CD4-positive, alpha-beta T cell (primary cell): ENCODE measurements at regions not wholly inside any gene's neighbourhood (a gene's known extent, or its start where the extent isn't known, plus 50 kb on each side); places are given as distances from the start of the nearest gene placed in this dataset.

Experiments
- ATAC-seq: fragments of 200-7000 bp; cut with Tn5 transposase; one replicate; pipeline ENCODE4 v1.10.0; 2022; ENCODE audit warnings: mild to moderate bottlenecking; ENCODE audit not compliant: poor library complexity
- CTCF ChIA-PET: fragments of 350-600 bp; sonication (Branson Sonifier 250); formaldehyde crosslinking; loops from one replicate; lab custom pipeline; 2021; ENCODE audit warnings: antibody characterized with exemption, inconsistent platforms; lab: Charles Lee
- POLR2A ChIA-PET: fragments of 350-600 bp; sonication (Branson Sonifier 250); formaldehyde crosslinking; loops from one replicate; lab custom pipeline; 2021; ENCODE audit warnings: antibody characterized with exemption, inconsistent platforms; lab: Charles Lee
- DNase-seq, 14 experiments: peaks; one replicate each; pipeline ENCODE4 v3.0.0-alpha.2; 2013 to 2020; ENCODE audit warnings: mixed read lengths in 2 of 14
- H3K27ac ChIP-seq, 2 donors: one replicate each; pipeline versions ENCODE4 v1.5.1 to v1.7.0; 2013; ENCODE audit warnings: low read length in 2 of 2, low read depth in 1 of 2, mild to moderate bottlenecking in 1 of 2
- H3K27me3 ChIP-seq, 2 experiments: 1 replicate in 1 of 2; 2 replicates in 1 of 2; pipeline versions ENCODE4 v1.6.1 to v1.7.0; 2013; ENCODE audit warnings: low read length in 2 of 2, control low read depth in 1 of 2, mild to moderate bottlenecking in 1 of 2, moderate library complexity in 1 of 2; ENCODE audit not compliant: insufficient read depth in 2 of 2, control insufficient read depth in 1 of 2
- H3K36me3 ChIP-seq: one replicate; pipeline ENCODE4 v1.6.1; 2013; ENCODE audit warnings: low read length, control low read depth; ENCODE audit not compliant: insufficient read depth
- H3K4me1 ChIP-seq: one replicate; pipeline ENCODE4 v1.6.1; 2013; ENCODE audit warnings: low read length, control low read depth; ENCODE audit not compliant: insufficient read depth
- H3K4me3 ChIP-seq: one replicate; pipeline ENCODE4 v1.5.1; 2013; ENCODE audit warnings: mild to moderate bottlenecking, low read length, moderate library complexity
- H3K9me3 ChIP-seq, 2 experiments: 1 replicate in 1 of 2; 2 replicates in 1 of 2; pipeline versions ENCODE4 v1.6.1 to v1.7.0; 2013; ENCODE audit warnings: low read length in 2 of 2, mild to moderate bottlenecking in 2 of 2, control low read depth in 1 of 2, moderate library complexity in 1 of 2; ENCODE audit not compliant: control insufficient read depth in 1 of 2, insufficient read depth in 1 of 2
- H3K27ac Mint-ChIP-seq: one replicate; pipeline ENCODE4 v1.8.0; 2020; ENCODE audit warnings: mixed read lengths
- H3K27me3 Mint-ChIP-seq: one replicate; pipeline ENCODE4 v1.8.0; 2021; ENCODE audit warnings: mixed read lengths
- H3K36me3 Mint-ChIP-seq: one replicate; pipeline ENCODE4 v1.8.0; 2021; ENCODE audit warnings: low read depth, mixed read lengths
- H3K4me1 Mint-ChIP-seq: one replicate; pipeline ENCODE4 v1.8.0; 2021; ENCODE audit warnings: low read depth, mixed read lengths
- H3K4me3 Mint-ChIP-seq: one replicate; pipeline ENCODE4 v1.8.0; 2020; ENCODE audit warnings: mild to moderate bottlenecking, mixed read lengths
- H3K9me3 Mint-ChIP-seq: one replicate; pipeline ENCODE4 v1.8.0; 2020; ENCODE audit warnings: mixed read lengths
- intact Hi-C, 2 experiments: fragments of 100-400 bp; cut with DNase I in 1 of 2; cut with micrococcal nuclease in 1 of 2; formaldehyde crosslinking; loops; one replicate each; pipeline versions ENCODE4 v1.15.1 to v1.9.0; 2023 to 2025; cut with DNase I, micrococcal nuclease
- TF ChIP-seq, protein P1 (sequence below): fragments of 200-600 bp; IDR thresholded peaks from one replicate; pipeline ENCODE4 v1.8.0; 2022; ENCODE audit warnings: antibody characterized with exemption, mild to moderate bottlenecking

DNA sequence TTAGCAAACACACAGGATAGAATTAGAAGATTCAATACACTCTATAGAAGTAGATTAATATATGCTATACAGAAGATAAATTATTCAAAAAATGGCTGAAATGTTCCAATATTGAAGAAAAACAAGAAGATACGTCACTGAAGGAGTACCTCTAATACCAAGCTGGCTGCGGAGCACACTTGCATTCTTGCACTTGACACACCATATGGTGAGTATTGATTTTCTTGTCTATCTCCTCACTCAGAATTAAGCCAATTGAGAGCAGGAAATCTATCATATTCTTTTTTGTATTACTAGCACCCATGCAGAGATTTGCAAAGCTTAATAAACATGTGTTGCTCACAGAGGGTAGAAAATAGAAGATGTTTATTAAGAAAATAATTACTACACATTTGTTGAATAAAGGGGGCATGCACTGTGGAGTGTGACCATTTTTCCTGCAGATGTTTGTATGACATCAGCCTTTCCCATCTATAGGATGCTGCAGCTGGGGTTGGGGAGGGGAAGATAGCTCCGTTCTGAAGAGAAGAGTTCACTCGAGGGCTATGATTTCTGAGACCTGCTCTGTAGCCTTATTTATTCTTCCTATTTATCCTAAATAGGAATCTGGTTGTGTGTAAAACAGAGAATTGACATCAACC is 318.1 kb downstream of the HHIPL2 start:
- no peaks in the 10 kb centered on the region for H3K4me1 Mint-ChIP-seq
- TF ChIP-seq, protein P1, sequence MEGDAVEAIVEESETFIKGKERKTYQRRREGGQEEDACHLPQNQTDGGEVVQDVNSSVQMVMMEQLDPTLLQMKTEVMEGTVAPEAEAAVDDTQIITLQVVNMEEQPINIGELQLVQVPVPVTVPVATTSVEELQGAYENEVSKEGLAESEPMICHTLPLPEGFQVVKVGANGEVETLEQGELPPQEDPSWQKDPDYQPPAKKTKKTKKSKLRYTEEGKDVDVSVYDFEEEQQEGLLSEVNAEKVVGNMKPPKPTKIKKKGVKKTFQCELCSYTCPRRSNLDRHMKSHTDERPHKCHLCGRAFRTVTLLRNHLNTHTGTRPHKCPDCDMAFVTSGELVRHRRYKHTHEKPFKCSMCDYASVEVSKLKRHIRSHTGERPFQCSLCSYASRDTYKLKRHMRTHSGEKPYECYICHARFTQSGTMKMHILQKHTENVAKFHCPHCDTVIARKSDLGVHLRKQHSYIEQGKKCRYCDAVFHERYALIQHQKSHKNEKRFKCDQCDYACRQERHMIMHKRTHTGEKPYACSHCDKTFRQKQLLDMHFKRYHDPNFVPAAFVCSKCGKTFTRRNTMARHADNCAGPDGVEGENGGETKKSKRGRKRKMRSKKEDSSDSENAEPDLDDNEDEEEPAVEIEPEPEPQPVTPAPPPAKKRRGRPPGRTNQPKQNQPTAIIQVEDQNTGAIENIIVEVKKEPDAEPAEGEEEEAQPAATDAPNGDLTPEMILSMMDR: no peak
- ChIA-PET POLR2A (no interaction called here), CTCF (interaction anchor here (0.5 kb wide), 1 partner anchor 138 kb away, joined by 3 read pairs; no protein-coding TSS in a partner anchor)
- H3K27me3 Mint-ChIP-seq: peaks cover 3% of the 10 kb centered on the region
- no peak for ATAC-seq
- no peak overlapping the region for H3K27ac Mint-ChIP-seq
- H3K4me3 ChIP-seq: no peak overlapping the region
- no peaks in the 10 kb centered on the region for H3K27me3 ChIP-seq
- no peak overlapping the region for H3K27ac ChIP-seq
- DNase-seq: no peak
- H3K36me3 ChIP-seq: no peaks in the 10 kb centered on the region
- H3K36me3 Mint-ChIP-seq: no peaks in the 10 kb centered on the region
- H3K9me3 Mint-ChIP-seq: peaks cover 7% of the 10 kb centered on the region
- peaks cover 0 to 3% of the 10 kb centered on the region in 2 experiments for H3K9me3 ChIP-seq
- H3K4me1 ChIP-seq: no peaks in the 10 kb centered on the region
- no peak overlapping the region for H3K4me3 Mint-ChIP-seq
- intact Hi-C loops: loop anchor here in 1 of 2 experiments (5.0 kb wide), 1 partner anchor 42 kb away; no protein-coding TSS in a partner anchor

DNA sequence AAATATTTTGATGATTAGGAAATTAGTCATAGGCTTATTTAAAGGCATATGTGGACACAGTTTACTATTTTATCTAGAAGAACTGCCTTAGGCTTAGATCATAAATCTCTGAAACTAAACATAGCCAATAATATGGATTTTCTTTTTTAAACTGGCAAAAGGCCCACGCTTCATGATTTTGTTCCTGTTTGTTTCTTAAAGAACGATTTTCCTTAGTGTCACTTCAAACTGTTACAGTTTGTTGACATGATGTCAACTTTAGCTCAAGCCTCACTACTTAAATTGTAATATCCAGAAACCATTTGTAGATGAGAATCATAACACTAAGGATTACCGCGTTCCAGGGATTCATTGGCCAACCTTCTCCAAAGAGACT is 322.6 kb downstream of the HHIPL2 start:
- no peak overlapping the region for H3K27ac ChIP-seq
- Mint-ChIP-seq H3K9me3 (peaks cover 7% of the 10 kb centered on the region), H3K4me3 (no peak overlapping the region), H3K27ac (no peak overlapping the region), H3K36me3 (no peaks in the 10 kb centered on the region), H3K4me1 (no peaks in the 10 kb centered on the region), H3K27me3 (no peaks in the 10 kb centered on the region)
- TF ChIP-seq, protein P1: no peak
- H3K4me1 ChIP-seq: no peaks in the 10 kb centered on the region
- no peak for ATAC-seq
- CTCF ChIA-PET: no interaction called here
- intact Hi-C loops: loop anchor here in 1 of 2 experiments (5.0 kb wide), 1 partner anchor 38 kb away; no protein-coding TSS in a partner anchor
- POLR2A ChIA-PET: no interaction called here
- H3K9me3 ChIP-seq: peaks cover 0 to 6% of the 10 kb centered on the region in 2 experiments
- DNase-seq: no peak
- no peak overlapping the region for H3K4me3 ChIP-seq
- no peaks in the 10 kb centered on the region for H3K27me3 ChIP-seq
- H3K36me3 ChIP-seq: no peaks in the 10 kb centered on the region

DNA sequence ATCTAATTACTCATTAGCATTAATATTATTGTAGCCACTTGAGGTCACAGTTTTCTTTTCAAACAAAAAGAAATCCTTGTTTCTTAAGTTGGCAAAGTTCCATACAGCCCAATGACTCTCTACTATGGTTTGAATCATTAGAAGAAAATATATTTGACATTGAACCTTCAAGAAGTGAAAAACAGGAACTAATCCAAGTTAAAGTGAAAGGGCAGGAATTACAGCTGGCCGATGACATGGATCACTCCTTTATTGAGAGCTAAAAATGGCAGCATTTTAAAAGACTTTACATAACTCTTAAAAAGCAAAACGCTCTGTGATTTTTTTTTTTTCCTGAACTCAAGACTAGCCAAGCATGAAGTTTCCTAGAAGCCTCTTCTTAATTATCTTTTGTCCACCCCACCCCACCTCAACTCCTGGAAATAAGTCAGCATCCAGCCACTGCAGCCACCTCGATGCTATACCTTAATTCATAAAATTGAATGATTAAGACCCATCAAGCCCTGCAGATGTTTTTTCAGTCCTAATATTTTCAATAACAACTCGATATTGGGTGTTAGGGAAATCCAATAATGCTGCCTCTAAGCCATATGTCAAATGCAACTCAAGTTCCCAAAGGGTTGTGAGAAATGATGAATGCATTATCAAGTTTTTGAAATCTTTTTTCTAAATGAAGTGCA is 323.1 kb downstream of the HHIPL2 start:
- TF ChIP-seq, protein P1: no peak
- intact Hi-C loops: loop anchor here in 1 of 2 experiments (5.0 kb wide), 1 partner anchor 37 kb away; no protein-coding TSS in a partner anchor
- Mint-ChIP-seq H3K27me3 (no peaks in the 10 kb centered on the region), H3K9me3 (peaks cover 10% of the 10 kb centered on the region), H3K4me3 (no peak overlapping the region), H3K27ac (no peak overlapping the region), H3K4me1 (no peaks in the 10 kb centered on the region), H3K36me3 (no peaks in the 10 kb centered on the region)
- Histone ChIP-seq H3K9me3 (peaks cover 0 to 6% of the 10 kb centered on the region in 2 experiments), H3K27ac (no peak overlapping the region), H3K4me3 (no peak overlapping the region), H3K27me3 (no peaks in the 10 kb centered on the region), H3K4me1 (no peaks in the 10 kb centered on the region), H3K36me3 (no peaks in the 10 kb centered on the region)
- no peak for ATAC-seq
- ChIA-PET POLR2A (no interaction called here), CTCF (no interaction called here)
- no peak for DNase-seq
